Aorta (tissue), 5 donors: ENCODE measurements at regions not wholly inside any gene's neighbourhood (a gene's known extent, or its start where the extent isn't known, plus 50 kb on each side); places are given as distances from the start of the nearest gene placed in this dataset.
"Not testable (repeated sequence)": the region's sequence is repeated elsewhere in the genome, so short reads cannot be mapped to it uniquely, and the experiment has no call there.

Experiments
- ATAC-seq: fragments of 200-7000 bp; cut with Tn5 transposase; one replicate; pipeline ENCODE4 v1.9.1; 2022; ENCODE audit warnings: moderate library complexity; ENCODE audit not compliant: low FRiP score
- DNase-seq, 2 donors: peaks; one replicate each; pipeline ENCODE4 v3.0.0-alpha.2; 2020
- H3K27ac ChIP-seq, 2 donors: one replicate each; pipeline ENCODE4 v1.5.1; 2013; ENCODE audit warnings: low read length in 2 of 2, mild to moderate bottlenecking in 2 of 2, moderate library complexity in 2 of 2, control low read depth in 1 of 2, inconsistent platforms in 1 of 2, low read depth in 1 of 2
- H3K27me3 ChIP-seq, 2 donors: one replicate each; pipeline ENCODE4 v1.6.1; 2013; ENCODE audit warnings: control low read depth in 1 of 2, low read length in 1 of 2, mild to moderate bottlenecking in 1 of 2, moderate library complexity in 1 of 2; ENCODE audit not compliant: insufficient read depth in 2 of 2, control insufficient read depth in 1 of 2
- H3K36me3 ChIP-seq, 2 donors: one replicate each; pipeline ENCODE4 v1.6.1; 2013; ENCODE audit warnings: control low read depth in 1 of 2, low read length in 1 of 2, mild to moderate bottlenecking in 1 of 2; ENCODE audit not compliant: insufficient read depth in 2 of 2, control insufficient read depth in 1 of 2
- H3K4me1 ChIP-seq, 2 donors: one replicate each; pipeline ENCODE4 v1.6.1; 2013; ENCODE audit warnings: low read length in 2 of 2, control low read depth in 1 of 2, mild to moderate bottlenecking in 1 of 2, moderate library complexity in 1 of 2; ENCODE audit not compliant: insufficient read depth in 2 of 2, control insufficient read depth in 1 of 2
- H3K4me3 ChIP-seq, 2 donors: one replicate each; pipeline ENCODE4 v1.5.1; 2013; ENCODE audit warnings: low read length in 2 of 2, control low read depth in 1 of 2, mild to moderate bottlenecking in 1 of 2
- H3K9me3 ChIP-seq: one replicate; pipeline ENCODE4 v1.6.1; 2013; ENCODE audit warnings: mild to moderate bottlenecking, low read length; ENCODE audit not compliant: control insufficient read depth
- WGBS, 2 donors: extraction: QIAGEN DNeasy Blood & Tissue Kit; methylation state at CpG; one replicate each; pipeline ENCODE4 v1.1.7; 2013; 5-methylcytosine and 5-hydroxymethylcytosine counted together
- intact Hi-C, 2 donors: fragments of 100-400 bp; cut with DNase I; formaldehyde crosslinking; loops; one replicate each; pipeline versions ENCODE4 v1.14.2 to v1.15.0; 2022
- donor health status: healthy with polysubstance abuse.
- donor health status: Bipolar disorder and iron deficiency.
- donor health status: DM: no; HTN: no; CAD: no.
- donor health status: DM: no; HTN: no; CAD: no.
- donor health status: DM: yes; HTN: yes; CAD: no.

DNA sequence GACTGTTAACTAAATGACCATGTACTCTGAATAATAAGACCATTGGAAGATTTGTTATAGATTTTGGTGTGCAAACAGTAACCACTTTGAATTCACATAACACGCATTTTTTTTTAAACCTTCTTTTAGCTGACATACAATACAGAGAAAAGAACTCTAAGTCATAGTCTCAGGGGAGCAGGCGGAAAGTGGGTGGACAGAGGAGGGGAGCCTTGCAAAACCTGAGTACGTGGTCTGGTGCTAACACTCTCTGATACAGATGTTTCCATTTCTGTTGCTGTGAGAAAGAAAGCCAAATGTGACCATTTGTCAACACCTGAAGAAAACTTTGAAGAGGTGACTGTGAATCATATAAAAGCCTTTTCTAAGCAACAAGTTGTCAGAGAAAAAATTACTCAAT is 151.8 kb upstream of the GCFC2 start:
- 54 to 56% methylated on average over 3 of the region's 3 CpGs for WGBS, 2 donors

DNA sequence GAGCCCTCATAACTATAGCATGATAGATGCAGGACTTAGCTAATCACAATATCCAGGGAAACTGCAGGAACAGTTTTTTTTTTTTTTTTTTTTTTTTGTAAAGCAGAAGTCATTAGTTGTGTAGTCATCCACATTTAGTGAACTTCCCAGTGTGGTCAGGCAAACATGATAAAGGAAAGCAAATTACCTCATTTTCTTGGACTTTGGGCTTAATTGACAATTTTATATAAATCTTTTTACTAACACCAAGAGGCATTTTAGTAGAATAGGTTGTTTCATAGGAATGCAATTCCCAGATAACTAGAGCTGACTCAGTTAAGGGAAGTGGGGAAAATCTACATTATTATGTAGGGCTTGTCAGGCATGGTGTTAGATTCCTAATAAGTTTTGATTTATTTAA is 142.7 kb upstream of the GCFC2 start:
- H3K4me1 ChIP-seq = no peaks in the 10 kb centered on the region
- H3K27me3 ChIP-seq = no peaks in the 10 kb centered on the region
- ATAC-seq = no peak
- intact Hi-C loops = no loop called here
- no peak overlapping the region for H3K27ac ChIP-seq
- H3K36me3 ChIP-seq = no peaks in the 10 kb centered on the region
- DNase-seq = no peak
- no peak overlapping the region for H3K4me3 ChIP-seq
- H3K9me3 ChIP-seq = peaks cover 3% of the 10 kb centered on the region

More for the DNA sequence above, 151.8 kb upstream of the GCFC2 start:
- no peaks in the 10 kb centered on the region for H3K36me3 ChIP-seq
- intact Hi-C loops = no loop called here
- DNase-seq (no peak), ATAC-seq (no peak)
- H3K4me1 ChIP-seq = no peaks in the 10 kb centered on the region
- H3K27ac ChIP-seq = no peak overlapping the region
- H3K27me3 ChIP-seq = peaks cover 0 to 1% of the 10 kb centered on the region in 2 donors
- H3K9me3 ChIP-seq = no peaks in the 10 kb centered on the region
- no peak overlapping the region for H3K4me3 ChIP-seq

DNA sequence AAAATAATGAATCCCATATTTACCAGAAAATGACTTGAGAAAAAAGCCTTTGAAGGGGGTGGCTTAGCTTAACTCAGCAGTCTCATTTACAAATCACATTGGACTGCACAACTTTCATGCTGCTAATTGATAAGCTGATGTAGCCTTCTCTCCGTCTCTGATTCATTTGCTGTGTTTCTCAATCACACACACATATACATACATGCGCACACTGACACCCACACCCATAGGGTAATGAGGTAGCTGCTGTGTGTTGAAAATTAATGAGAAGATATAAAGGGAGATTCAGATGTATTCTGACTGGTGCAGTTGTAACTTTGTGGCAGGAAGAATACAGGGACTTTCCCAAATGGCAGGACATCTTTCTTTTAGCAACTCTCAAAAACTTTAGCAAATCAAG is 141.9 kb upstream of the GCFC2 start:
- Histone ChIP-seq H3K27ac (no peak overlapping the region), H3K4me1 (no peaks in the 10 kb centered on the region), H3K4me3 (no peak overlapping the region), H3K9me3 (peaks cover 3% of the 10 kb centered on the region), H3K27me3 (no peaks in the 10 kb centered on the region), H3K36me3 (no peaks in the 10 kb centered on the region)
- intact Hi-C loops = no loop called here
- no peak for ATAC-seq
- WGBS, 2 donors = 92 to 94% methylated on average over 2 of the region's 2 CpGs
- DNase-seq = no peak

DNA sequence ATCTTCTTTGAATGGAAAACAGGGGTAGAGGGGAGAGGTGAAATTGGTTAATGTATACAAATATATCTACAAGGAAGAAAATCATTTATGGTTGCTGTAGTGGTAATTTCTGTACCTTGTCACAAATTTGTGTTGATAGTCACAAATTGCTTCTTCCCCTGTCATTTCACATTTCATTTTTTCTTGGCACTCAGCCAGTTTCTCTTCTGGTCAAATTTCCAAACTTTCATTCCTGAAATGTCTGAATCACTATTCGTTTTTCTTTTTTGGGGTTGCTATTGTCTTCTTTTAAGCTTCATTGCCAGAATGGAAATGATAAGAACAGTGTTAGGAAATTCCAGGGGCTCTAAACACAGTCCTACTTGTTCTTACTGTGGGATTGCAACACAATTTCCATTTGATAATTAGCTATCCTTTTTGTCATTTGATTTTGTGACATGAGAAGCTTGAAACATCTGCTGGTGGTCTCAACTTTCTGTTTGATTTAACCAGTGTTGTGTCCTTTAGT is 136.0 kb upstream of the GCFC2 start:
- WGBS, 2 donors = 27 to 38% methylated on average over 1 of the region's 1 CpG
- DNase-seq = no peak
- H3K36me3 ChIP-seq = no peaks in the 10 kb centered on the region
- H3K4me3 ChIP-seq = no peak overlapping the region
- H3K9me3 ChIP-seq = no peaks in the 10 kb centered on the region
- H3K27me3 ChIP-seq = no peaks in the 10 kb centered on the region
- H3K27ac ChIP-seq = no peak overlapping the region
- no peaks in the 10 kb centered on the region for H3K4me1 ChIP-seq
- intact Hi-C loops = no loop called here
- no peak for ATAC-seq

DNA sequence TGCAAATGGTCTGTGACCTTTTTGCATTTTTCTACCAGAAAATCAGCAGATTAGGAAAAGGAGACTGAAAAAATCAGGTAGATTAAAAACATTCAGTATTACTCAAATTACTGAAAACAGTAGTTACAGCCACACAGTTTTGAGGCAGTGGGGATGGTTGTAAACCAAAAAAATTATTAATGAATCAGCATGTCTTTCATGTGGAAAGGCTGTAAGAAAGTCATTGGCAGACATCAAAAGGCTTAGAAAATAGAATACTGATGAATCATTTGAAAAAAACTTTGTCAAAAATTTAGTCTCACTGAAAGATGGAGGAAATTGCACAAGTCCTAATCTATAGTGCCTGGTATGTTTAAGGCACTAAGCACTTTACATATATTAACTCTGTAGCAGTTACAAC is 133.9 kb upstream of the GCFC2 start:
- H3K27me3 ChIP-seq = no peaks in the 10 kb centered on the region
- no peaks in the 10 kb centered on the region for H3K36me3 ChIP-seq
- H3K4me1 ChIP-seq = no peaks in the 10 kb centered on the region
- ATAC-seq (no peak), DNase-seq (no peak)
- no peak overlapping the region for H3K4me3 ChIP-seq
- intact Hi-C loops = no loop called here
- H3K9me3 ChIP-seq = no peaks in the 10 kb centered on the region
- H3K27ac ChIP-seq = no peak overlapping the region

DNA sequence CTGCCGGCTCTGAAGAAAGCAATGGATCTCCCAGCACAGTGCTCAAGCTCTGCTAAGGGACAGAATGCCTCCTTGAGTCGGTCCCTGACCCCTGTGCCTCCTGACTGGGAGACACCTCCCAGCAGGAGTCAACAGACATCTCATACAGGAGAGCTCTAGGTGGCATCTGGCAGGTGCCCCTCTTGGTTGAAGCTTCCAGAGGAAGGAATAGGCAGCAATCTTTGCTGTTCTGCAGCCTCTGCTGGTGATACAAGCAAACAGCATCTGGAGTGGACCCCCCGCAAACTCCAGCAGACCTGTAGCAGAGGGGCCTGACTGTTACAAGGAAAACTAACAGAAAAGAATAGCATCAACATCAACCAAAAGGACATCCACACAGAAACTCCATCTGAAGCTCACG is 123.9 kb upstream of the GCFC2 start:
- H3K27ac ChIP-seq, H3K9me3 ChIP-seq, H3K27me3 ChIP-seq, H3K4me1 ChIP-seq, H3K36me3 ChIP-seq, H3K4me3 ChIP-seq, DNase-seq, intact Hi-C loops, ATAC-seq: not testable (repeated sequence)
- 76 to 83% methylated on average over 4 of the region's 4 CpGs for WGBS, 2 donors

DNA sequence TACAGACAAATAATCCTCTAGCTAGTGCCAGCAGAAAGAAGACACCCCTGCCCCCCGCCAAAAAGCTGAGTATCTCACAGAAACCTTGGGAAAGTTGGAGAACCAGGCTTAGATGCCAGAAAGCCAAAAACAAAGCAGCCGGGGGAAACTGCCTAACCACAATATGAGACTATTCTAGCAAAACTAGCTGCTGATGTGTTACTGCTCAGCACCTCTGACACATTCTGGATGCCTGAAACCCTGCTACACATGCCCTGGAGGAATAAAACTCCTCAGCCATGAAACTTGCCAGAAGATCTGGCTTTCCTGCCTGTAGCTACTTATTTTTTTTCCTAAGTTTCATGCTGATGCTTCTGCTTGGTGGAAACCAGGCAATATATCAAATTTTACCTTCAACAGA is 122.7 kb upstream of the GCFC2 start:
- DNase-seq (no peak), ATAC-seq (no peak)
- no peak overlapping the region for H3K4me3 ChIP-seq
- no peaks in the 10 kb centered on the region for H3K9me3 ChIP-seq
- H3K27me3 ChIP-seq = no peaks in the 10 kb centered on the region
- no peak overlapping the region for H3K27ac ChIP-seq
- no peaks in the 10 kb centered on the region for H3K36me3 ChIP-seq
- 46 to 50% methylated on average over 2 of the region's 2 CpGs for WGBS, 2 donors
- intact Hi-C loops = no loop called here
- no peaks in the 10 kb centered on the region for H3K4me1 ChIP-seq

DNA sequence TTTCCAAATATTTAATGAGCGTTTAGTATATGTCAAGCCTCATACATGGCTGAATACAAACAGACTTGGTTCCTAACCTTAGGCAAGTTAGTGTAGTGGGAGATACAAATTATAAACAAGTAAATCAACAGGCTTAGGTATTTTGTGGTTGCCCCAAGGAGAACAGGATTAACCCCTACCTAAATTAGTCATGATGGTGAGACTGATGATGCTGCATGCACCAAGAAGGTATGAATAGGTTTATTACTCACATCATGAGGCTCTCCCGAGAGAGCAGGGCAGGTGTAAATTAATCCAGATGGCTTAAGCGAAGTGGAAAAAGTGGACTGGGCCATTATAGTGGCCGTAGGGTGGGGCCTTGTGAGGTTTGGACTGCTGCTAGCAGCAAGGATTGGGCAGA is 118.1 kb upstream of the GCFC2 start:
- no peaks in the 10 kb centered on the region for H3K27me3 ChIP-seq
- no peak overlapping the region for H3K27ac ChIP-seq
- DNase-seq (no peak), ATAC-seq (no peak)
- no peaks in the 10 kb centered on the region for H3K36me3 ChIP-seq
- no peak overlapping the region for H3K4me3 ChIP-seq
- 74 to 76% methylated on average over 4 of the region's 4 CpGs for WGBS, 2 donors
- no peaks in the 10 kb centered on the region for H3K9me3 ChIP-seq
- intact Hi-C loops = no loop called here
- H3K4me1 ChIP-seq = no peaks in the 10 kb centered on the region

DNA sequence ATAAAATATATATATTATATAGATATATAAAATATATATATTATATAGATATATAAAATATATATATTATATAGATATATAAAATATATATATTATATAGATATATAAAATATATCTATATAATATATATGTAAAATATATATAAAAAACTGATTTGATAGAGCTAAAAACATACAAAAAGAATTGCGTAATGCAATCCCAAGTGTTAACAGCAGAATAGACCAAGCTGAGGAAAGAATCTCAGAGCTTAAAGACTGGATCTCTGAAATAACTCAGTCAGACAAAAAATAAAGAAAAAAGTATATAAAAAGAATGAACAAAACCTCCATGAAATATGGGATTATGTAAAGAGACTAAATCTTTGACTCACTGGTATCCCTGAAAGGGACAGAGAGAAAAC is 112.8 kb upstream of the GCFC2 start:
- ATAC-seq, intact Hi-C loops, DNase-seq, H3K4me1 ChIP-seq, H3K36me3 ChIP-seq, H3K27me3 ChIP-seq, H3K9me3 ChIP-seq, H3K27ac ChIP-seq, H3K4me3 ChIP-seq: not testable (repeated sequence)
- WGBS, 2 donors = 92 to 95% methylated on average over 1 of the region's 1 CpG
